DOHH2 (cell line): ENCODE measurements at regions not wholly inside any gene's neighbourhood (a gene's known extent, or its start where the extent isn't known, plus 50 kb on each side); places are given as distances from the start of the nearest gene placed in this dataset.

Experiments
- EZH2phosphoT487 ChIP-seq: fragments of 200-600 bp; sonication (generic); IDR thresholded peaks from 2 replicates; pipeline ENCODE4 v1.6.1; 2017; ENCODE audit warnings: borderline replicate concordance, mild to moderate bottlenecking, antibody characterized with exemption, low read length, moderate library complexity, mixed read lengths
- TF ChIP-seq, protein P1 (sequence below): fragments of 200-600 bp; sonication (generic); IDR thresholded peaks from one replicate; pipeline ENCODE4 v1.5.1; 2014; ENCODE audit warnings: antibody characterized with exemption, mild to moderate bottlenecking, low read depth, low read length; ENCODE audit not compliant: poor library complexity, severe bottlenecking

DNA sequence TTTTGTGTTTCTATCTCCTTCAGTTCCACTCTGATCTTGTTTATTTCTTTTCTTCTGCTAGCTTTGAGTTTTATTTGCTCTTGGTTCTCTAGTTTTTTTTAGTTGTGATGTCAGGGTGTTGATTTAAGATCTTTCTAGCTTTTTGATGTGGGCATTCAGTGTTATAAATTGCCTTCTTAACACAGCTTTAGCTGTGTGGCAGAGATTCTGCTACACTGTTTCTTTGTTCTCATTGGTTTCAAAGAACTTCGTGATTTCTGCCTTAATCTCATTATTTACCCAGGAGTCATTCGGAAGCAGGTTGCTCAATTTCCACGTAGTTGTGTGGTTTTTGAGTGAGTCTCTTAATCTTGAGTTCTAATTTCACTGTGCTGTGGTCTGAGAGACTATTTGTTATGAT is 251.7 kb upstream of the HTR2A start:
- TF ChIP-seq, protein P1, sequence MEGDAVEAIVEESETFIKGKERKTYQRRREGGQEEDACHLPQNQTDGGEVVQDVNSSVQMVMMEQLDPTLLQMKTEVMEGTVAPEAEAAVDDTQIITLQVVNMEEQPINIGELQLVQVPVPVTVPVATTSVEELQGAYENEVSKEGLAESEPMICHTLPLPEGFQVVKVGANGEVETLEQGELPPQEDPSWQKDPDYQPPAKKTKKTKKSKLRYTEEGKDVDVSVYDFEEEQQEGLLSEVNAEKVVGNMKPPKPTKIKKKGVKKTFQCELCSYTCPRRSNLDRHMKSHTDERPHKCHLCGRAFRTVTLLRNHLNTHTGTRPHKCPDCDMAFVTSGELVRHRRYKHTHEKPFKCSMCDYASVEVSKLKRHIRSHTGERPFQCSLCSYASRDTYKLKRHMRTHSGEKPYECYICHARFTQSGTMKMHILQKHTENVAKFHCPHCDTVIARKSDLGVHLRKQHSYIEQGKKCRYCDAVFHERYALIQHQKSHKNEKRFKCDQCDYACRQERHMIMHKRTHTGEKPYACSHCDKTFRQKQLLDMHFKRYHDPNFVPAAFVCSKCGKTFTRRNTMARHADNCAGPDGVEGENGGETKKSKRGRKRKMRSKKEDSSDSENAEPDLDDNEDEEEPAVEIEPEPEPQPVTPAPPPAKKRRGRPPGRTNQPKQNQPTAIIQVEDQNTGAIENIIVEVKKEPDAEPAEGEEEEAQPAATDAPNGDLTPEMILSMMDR, result no peak
- TF ChIP-seq EZH2phosphoT487, result no peak
